HG02623 (cell line): ENCODE measurements at regions not wholly inside any gene's neighbourhood (a gene's known extent, or its start where the extent isn't known, plus 50 kb on each side); places are given as distances from the start of the nearest gene placed in this dataset.
"Not testable (repeated sequence)": the region's sequence is repeated elsewhere in the genome, so short reads cannot be mapped to it uniquely, and the experiment has no call there.

Experiments used
- ATAC-seq: cut with Tn5 transposase; IDR thresholded peaks from one replicate; pipeline ENCODE4 v1.9.1; 2021; ENCODE audit warnings: moderate library complexity; ENCODE audit not compliant: unreplicated experiment

DNA sequence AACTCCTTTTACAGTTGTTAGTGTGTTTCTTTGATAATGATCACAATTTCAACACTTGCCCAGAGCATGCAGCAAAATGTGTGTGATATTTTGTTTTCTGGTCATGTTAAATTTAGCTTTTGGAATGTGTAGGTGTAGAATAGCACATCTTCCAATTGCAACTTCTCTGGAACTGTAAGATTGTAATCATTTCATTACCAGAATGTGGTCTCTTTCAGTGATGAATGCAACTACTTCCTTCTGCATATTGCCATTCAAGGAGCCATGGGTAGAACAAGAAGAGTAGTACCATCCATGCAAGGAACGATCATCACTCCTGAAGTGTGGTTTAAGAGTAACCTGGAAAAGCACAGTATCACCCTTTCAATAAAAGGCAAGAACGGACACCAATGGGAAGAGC, 548.8 kb upstream of the ZNF804A start:
- ATAC-seq = peak; percentile 51

DNA sequence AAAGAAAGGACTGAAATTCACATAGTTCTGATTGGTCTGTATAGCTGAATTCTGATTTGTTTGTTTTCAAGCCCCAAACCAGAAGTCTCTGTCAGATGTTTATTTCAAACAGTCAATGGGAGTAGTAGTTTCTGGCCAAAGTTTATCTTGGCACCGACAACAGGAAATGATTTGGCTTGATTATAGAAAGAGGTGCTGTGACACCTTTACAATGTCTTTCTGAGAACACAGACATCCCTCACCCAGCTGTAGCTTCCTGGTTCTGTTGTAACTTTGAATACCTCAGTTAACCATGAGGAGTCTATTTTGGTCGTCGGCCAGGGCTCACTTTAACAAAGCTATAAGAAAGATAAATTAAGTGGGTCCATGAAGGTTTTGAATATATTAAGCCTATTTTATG, 545.0 kb upstream of the ZNF804A start:
- no peak for ATAC-seq

DNA sequence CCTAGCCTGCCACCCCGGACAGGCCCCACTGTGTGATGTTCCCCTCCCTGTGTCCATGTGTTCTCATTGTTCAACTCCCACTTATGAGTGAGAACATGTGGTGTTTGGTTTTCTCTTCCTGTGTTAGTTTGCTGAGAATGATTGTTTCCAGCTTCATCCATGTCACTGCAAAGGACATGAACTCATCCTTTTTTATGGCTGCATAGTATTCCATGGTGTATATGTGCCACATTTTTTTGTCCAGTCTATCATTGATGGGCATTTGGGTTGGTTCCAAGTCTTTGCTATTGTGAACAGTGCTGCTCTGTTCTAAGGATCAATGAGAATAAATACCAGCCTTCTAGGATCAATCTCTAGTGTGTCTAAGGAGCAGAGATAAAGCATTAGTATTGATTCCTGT, 543.9 kb upstream of the ZNF804A start:
- ATAC-seq = not testable (repeated sequence)

DNA sequence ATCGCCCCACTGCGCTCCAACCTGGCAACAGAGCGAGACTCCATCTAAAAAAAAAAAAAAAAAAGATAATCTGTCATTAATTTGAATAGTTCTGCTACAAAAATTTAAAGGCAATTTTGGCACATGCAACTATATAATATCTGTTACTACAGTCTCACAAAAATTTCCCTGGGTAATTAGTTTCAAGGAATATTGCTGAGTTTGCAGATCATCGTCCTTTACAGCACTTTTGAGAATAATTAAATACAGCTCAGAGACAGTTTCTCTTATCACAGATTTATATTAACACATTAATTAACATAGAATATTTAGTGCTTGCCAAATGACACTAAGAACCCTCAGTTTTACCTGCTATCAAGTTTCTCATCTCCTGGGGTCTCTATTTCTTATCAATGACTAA, 540.4 kb upstream of the ZNF804A start:
- ATAC-seq = no peak

DNA sequence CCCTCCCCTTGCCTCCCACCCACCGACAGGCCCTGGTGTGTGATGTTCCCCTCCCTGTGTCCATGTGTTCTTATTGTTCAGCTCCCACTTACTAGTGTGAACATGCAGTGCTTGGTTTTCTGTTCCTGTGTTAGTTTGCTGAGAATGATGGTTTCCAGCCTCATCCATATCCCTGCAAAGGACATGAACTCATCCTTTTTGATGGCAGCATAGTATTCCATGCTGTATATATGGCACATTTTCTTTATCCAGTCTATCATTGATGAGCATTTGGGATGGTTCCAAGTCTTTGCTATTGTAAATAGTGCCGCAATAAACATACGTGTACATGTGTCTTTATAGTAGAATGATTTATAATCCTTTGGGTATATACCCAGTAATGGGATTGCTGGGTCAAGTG, 538.1 kb upstream of the ZNF804A start:
- not testable (repeated sequence) for ATAC-seq

DNA sequence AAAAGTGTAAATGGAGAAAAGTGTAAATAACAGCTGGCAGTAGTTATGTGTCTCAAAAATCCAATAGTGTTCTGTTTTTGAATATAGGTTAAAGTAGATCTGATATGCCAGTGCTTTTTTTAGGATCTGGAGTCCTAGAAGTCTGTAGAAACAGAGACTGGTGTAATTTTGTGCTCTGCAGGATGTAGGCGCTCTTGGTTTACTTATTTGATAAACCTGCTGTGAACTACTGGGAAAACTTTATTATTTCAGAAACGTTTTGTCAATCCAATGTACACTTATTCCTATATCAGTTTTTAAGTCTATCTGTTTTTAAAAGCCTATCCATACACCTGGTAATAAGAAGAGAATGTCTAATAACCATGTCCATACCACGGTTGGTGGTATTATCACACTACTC, 530.8 kb upstream of the ZNF804A start:
- ATAC-seq = no peak

DNA sequence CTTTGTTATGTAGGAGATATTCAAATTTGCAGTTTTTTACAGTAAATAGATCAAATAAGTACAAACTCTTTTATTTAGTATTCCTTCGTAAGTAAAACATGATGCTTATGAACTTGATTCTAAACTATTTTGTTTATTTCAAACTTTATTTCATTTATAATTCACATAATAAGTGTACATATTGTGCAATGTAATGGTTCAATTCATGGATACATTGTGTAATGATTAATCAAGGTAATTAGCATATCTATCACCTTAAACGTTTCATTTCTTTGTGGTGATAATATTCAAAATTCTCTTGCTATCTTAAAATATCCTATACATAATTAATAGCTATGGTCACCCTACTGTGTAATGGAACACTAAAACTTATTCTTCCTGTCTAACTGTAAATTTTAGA, 525.9 kb upstream of the ZNF804A start:
- no peak for ATAC-seq

DNA sequence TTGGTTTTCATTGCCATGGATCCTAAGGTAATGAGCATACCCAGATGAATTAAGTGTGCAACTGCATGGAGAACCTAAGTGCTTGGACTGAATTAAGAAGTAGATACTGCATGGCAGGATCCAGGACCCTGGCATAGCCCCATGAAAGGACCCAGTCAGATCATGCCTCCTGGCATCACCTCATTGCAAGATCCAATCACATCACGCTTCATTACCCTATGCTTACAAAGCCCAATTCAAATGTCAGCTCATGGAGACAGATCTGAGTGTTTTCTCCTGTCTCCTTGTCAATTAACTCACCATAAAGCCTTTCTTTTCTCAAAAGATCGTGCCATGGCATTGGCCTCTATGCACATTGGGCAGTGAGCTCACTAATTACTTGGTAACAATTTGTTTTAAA, 519.8 kb upstream of the ZNF804A start:
- ATAC-seq = no peak

DNA sequence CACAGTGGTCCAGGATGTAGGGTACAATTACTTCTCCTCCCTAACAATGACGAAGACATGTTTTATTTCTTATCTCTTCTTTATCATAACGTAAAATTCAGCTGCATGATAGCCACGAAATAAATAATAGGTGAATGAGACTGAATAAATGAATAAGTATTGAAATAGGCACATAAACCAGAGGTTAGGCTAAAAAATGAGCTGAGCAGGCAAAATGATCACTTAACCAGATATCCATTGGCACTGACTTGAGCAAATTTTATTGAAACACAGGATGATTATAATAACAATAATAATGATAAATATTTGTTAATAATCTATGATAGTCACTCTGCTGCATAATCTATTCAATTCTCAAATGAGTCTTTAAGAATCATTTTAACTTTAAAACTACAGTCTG, 506.9 kb upstream of the ZNF804A start:
- ATAC-seq = no peak

DNA sequence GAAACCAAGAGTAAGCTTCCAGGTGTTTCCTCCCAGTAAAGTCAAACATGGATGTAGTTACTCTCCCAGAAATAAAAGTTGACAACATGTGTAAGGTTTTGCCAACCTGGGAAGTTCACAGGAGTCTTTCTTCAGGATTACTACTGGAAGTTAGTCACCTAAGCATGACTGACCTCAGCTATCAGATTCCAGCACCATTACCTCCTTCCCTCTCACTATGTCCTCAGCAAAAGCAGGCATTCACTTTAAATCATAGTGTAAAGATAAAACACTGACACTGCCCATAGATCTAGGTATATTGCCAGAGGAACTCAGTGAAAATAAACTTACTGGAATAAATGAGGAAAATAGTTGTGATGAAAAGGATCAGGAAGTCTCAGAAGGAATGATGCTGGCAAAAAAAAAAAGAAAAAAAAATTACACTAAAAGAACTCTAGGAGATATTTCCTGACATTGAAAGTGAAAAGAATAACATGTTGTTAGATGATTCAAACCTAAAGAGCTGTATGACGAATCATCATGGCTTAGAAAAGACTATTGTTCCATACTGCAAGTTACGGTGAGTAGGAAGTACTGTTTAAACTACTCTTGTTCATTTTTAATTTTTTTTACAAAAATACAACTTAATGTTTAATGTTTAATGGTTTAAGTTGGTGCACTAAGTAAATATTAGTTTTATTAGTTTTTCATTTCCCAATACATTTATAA, 484.5 kb upstream of the ZNF804A start:
- ATAC-seq = no peak

DNA sequence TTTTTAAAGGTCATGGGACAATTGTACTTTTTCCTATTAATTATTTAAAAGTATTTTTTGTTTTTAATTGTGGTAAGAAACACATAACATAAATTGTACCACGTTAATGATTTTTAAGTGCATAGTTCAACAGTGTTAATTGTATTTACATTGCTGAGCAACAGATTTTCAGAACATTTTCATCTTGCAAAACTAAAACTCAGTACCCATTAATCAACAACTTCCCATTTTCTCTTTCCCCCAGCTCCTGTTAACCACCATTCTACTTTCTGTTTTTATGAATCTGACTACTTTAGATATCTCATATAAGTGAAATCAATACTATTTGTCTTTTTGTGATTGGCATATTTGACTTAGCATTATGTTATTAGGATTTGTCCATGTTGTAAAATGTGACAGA, 483.9 kb upstream of the ZNF804A start:
- no peak for ATAC-seq

DNA sequence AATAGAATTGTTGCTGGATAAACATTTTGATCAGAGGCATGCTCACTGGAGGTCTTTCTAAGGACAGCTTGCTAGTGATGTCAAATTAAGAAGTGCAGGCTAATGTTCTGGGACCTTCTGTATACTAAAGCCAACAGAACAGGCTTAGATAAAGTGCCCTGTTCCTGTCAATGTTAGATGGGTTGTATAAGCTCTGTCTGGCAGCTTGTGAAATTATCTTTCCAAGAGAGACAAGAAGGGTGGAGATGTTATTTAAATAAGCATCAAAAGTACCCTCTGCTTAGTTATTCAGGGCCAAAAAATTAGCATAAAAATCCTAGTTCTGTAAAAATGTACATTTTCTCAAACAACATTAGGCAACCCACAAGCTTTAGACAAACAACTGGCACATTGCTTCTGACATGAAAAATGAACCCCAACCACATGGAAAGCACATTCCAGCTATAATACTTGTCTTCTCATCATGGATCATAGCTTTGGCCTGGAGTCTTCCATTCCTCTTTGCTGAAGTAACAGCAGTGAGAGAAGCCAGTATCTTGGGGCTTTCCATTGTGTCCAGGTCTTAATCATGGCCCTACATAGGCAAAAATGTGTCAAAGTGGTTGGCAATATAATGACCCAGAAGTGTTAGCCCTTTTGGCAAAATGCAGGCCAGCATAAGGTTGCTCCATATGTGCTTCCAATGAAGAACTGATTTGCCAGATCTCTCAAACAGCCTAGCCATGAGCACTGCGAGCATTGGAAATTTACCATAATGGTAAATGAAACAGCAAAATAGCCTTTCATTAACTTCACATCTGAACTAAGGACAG, 478.1 kb upstream of the ZNF804A start:
- no peak for ATAC-seq

DNA sequence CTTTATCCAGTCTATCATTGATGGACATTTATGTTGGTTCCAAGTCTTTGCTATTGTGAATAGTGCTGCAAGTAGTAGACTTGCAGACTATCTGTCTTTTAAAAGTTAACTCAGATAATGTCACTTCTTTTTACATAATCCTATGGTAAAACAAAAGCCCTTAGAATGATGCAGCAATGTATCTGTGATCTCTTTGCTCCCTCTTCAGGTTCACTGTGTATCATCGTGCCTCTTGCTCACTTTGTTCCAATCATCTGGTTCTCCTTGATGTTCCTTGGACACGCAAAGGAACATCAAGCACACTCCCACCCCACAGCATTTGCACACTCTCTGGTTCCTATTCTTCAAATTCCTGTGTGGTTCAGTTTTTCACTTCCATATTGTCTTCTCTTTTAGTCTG, 472.5 kb upstream of the ZNF804A start:
- no peak for ATAC-seq

DNA sequence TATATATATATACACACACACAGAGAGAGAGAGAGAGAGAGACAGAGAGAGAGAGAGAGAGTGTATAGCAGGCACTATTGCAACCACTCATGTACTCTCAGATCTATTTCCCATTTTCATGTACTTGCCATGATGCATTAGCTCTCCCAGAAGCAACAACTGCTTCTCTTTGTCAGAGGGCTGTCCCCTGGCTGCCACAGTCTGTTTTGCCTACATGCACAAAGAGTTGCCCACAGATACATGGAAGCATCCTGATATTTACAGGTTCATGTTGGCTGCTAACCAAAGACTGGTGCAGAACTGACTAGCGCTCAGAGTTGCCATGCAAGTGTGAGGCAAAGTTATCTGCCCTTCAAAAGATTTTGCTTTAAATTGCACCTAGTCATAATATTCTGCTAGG, 469.3 kb upstream of the ZNF804A start:
- no peak for ATAC-seq

DNA sequence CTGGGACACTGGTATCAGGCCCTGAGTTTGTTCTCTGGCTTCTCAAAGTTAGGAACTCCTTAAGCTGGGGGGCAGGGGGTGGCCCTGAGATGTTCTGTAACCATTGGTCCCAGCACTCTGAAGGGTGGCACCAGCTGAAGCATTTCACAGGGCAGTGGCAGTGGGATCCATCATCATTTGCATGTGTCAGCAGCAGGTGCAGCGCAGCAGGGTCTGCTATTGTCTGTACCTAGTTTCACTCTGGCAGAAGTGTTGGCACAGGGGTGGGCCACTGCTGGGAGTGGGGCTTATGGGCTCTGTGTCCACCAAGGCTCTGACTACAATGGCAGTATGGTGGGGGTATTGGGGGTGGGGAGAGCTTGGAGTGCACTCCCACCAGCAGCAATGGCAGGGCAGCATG, 460.4 kb upstream of the ZNF804A start:
- no peak for ATAC-seq

DNA sequence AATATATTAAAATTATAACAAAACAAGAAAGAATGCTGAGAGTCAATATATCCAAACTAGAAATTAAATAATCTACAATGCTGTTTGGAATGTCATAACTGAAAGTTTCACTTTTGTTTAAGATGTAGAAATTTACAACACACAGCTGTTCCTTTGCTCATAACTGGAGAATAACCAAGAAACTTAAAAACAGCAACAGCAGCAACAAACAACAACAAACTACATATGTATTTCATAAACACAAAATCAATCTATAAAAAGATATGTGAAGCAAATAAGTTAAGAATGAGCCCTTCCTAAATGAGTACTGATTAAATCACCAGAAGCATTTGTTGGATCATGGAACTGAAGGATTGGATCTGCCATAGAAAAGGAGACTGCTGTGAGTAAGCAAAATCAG, 456.5 kb upstream of the ZNF804A start:
- ATAC-seq = no peak

DNA sequence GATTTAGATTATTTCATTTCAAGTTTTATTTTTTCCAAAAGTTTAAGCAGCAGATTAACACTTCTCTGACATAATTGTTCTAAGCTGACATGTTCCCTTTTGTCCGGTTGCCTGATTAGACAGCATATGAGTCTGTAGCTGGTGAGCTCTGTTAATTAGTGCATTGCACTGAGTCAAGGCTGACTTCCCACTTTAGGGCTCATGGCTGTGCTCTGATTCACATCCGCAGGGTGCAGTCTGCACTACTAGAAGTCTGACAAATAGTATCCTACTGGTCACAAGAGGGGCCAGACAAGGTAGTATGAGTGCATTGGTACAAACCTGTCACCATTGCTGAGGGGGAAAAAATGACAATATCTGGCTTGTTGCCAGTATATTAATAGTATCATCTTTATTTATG, 443.9 kb upstream of the ZNF804A start:
- no peak for ATAC-seq

DNA sequence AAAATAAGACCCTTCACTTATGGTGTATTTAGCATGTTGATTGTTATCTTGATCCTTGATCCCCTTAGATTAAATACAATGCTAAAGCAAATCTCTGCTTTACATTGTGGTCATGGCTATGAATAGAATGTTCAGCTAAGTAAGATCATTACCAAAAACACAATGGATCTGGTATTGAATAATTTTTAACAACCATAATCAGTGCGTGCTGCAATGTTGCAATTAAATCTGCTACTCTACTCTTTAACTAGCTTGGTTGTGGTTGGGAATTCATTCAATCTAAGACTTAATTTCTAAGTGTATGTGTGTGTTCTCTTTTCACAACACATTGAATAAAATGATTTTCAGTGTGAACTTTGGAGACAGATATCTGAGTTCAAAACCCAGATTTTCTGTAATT, 442.5 kb upstream of the ZNF804A start:
- no peak for ATAC-seq

DNA sequence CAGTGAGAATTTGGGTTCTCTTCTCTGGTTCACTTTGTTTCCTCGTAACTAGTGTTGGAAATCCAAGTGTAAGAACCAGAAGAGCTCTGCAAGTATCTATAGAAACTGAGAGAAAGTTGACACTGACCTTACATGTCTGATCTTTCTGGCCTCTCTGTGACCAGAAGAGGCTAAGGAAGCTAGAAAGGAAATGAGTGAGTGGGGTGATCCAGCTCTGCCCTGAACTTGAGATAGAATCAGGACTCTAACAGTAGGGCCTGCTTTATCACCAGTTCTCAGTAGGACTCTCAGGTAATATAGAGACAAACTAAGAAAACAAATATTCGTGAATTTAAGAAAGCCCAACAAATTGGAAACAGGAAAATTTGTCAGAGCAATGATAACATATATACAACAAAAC, 441.2 kb upstream of the ZNF804A start:
- ATAC-seq = no peak

DNA sequence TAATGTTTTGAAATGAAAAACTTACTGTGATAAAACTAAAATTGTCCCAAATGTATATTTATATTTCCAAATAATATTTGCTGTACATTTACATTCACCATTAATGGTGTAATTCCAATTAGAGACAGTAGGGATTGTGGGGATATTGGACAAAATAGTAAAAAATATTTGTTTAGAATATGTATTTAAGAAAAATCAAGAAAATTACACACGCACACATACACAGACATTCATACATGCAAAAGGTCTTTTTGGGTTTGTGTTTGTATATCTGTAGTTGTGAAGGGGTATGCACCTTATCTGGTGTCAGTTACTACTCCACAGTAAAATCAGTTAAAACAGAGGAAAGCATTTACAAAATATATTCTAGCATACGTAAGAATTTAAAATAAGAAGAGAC, 435.9 kb upstream of the ZNF804A start:
- ATAC-seq = no peak

DNA sequence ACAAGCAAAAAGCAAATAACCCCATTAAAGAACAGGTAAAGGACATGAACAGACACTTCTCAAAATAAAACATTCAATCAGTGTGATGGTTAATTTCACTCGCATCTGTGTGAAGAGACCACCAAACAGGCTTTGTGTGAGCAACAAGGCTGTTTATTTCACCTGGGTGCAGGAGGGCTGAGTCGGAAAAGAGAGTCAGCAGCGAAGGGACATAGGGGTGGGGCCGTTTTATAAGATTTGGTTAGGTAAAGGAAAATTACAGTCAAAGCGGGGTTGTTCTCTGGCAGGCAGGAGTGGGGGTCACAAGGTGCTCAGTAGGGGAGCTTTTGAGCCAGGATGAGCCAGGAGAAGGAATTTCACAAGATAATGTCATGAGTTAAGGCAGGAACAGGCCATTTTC, 429.5 kb upstream of the ZNF804A start:
- ATAC-seq = not testable (repeated sequence)

DNA sequence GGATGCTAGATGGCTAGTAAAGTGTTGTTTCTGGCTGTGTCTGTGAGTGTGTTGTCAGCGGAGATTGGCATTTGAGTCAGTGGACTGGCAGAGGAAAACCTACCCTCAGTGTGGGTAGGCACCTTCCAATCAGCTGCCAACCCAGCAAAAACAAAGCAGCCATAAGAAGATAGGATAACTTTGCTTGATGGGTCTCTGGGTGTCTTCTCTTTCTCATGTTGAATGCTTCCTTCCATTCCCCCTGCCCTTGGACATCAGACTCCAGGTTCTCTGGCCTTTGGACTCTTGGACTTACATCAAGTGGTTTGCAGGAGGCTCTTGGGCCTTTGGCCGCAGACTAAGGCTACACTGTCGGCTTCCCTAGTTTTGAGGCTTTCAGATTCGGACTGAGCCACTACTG, 429.0 kb upstream of the ZNF804A start:
- ATAC-seq = no peak
